ENCODE measurements at regions not wholly inside any gene's neighbourhood (a gene's known extent, or its start where the extent isn't known, plus 50 kb on each side); places are given as distances from the start of the nearest gene placed in this dataset.

DNA sequence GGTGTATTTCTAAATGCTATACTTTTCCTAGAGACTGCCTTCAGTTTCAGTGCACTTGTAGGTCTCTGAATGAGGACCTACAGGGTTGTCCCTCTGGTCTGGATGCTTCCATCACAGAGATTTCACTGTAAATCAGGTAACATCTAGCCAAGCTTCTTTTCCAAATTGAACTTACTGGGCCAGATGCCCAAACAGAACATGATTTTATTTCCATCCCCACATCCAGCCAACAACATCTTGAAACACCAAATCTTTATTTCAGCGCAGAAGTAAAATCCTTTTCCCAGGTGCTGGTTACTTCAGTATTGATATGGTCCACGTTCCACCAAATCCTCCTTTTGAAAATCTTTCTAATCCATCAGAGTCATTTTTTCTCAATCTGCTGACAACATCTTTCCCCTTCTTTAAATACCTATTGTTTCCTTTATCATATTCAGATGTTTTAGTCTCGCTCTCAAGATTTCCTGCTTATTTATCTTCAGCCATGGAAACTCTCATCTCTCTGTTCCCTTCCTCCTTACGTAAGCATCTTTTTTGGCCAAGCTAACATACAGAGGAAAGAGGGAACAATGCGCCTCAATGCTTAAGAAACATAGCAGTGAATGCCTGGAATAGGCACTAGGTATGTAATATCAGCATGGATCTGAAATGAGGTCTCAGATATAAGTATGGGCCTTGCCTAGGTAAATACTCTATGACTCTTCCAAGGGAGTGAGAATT, 201.2 kb upstream of the MTNR1B start:
- no peak overlapping the region for H3K4me3 ChIP-seq (ENCODE audit: low read depth, low read length)
- TF ChIP-seq CTCF (IDR thresholded peaks at IDR 0.05; ENCODE audit: low read depth, low read length, missing control alignments): no peak
- DNase-seq (ENCODE audit: low read depth): no peak

GRCh38 chr11:92769112-92769511, 200.3 kb upstream of the MTNR1B start:
- no peak for TF ChIP-seq CTCF (IDR thresholded peaks at IDR 0.05; ENCODE audit: low read depth, low read length, missing control alignments)
- DNase-seq (ENCODE audit: low read depth): no peak
- H3K4me3 ChIP-seq (ENCODE audit: low read depth, low read length): no peak overlapping the region

DNA sequence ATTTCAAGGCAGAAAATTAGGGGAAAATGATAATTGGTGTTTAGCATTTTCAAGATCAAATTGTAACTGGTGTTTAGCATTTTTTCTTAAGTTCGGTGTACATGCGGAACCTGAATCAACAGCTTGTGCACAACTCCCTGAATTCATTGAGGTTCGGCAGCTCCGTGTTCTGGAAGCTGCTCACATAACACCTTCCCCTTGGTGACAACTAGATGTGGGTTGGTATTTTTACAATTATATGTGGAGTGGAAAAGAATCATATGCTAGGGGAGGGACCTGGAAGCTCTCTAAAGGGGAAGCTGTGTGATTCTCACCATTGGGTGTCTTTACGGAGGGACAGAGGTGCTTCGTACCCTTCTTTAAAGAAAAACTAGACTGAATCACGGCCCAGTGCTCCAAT, 199.0 kb upstream of the MTNR1B start:
- no peak for DNase-seq (ENCODE audit: low read depth)
- no peak overlapping the region for H3K4me3 ChIP-seq (ENCODE audit: low read depth, low read length)
- TF ChIP-seq CTCF (IDR thresholded peaks at IDR 0.05; ENCODE audit: low read depth, low read length, missing control alignments): no peak

GRCh38 chr11:92770981-92771380, 198.5 kb upstream of the MTNR1B start:
- DNase-seq (ENCODE audit: low read depth): no peak
- no peak overlapping the region for H3K4me3 ChIP-seq (ENCODE audit: low read depth, low read length)
- TF ChIP-seq CTCF (IDR thresholded peaks at IDR 0.05; ENCODE audit: low read depth, low read length, missing control alignments): no peak

DNA sequence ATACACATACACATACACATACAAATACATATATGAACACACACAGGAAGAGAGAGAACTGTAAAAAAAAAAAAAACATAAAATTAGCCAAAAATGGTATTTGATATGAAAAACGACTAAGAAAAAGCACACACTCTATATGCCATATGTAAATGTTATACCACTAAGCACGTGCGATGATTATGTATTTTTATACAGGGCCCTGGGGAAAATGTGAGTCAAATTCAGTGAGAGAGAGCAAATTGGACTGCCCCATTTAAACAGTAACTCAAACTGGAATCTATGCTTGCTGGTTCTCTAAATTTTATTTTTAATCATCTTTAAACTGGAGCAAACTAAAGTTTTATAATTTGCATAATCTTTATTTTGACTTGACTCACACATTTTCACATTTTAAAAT, 197.8 kb upstream of the MTNR1B start:
- no peak overlapping the region for H3K4me3 ChIP-seq (ENCODE audit: low read depth, low read length)
- DNase-seq (ENCODE audit: low read depth): no peak
- no peak for TF ChIP-seq CTCF (IDR thresholded peaks at IDR 0.05; ENCODE audit: low read depth, low read length, missing control alignments)

DNA sequence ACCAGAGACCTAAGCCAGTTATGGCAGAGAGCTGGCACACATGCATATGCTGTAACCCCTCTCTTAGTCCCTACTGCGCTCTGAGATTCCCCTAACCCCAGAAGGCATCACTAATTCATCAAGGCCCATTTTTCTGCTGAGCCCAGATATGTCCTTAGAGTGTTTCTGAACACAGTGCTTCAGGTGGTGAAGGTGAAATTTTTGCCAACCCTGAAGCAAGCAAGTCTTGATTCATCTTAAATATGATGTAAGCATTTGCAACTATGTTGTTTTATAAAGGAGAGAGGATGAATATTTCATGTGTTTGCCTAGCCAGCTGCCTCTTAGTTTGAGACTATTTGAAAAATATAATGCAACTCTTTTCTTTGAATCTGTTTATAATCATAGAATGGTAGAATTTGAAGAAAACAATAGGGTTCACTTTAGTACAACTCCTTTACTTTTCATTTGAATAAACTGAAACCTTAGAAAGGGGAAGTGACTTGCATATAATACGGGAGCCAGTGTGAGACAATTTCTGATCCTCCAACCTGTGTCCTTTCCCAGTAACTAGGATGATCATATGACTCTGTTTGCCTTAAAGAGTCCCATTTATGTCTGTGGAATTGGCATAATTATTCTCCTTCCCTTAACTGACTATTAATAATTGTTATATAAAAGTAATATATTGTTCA, 194.3 kb upstream of the MTNR1B start:
- H3K4me3 ChIP-seq (ENCODE audit: low read depth, low read length): no peak overlapping the region
- no peak for TF ChIP-seq CTCF (IDR thresholded peaks at IDR 0.05; ENCODE audit: low read depth, low read length, missing control alignments)
- no peak for DNase-seq (ENCODE audit: low read depth)

DNA sequence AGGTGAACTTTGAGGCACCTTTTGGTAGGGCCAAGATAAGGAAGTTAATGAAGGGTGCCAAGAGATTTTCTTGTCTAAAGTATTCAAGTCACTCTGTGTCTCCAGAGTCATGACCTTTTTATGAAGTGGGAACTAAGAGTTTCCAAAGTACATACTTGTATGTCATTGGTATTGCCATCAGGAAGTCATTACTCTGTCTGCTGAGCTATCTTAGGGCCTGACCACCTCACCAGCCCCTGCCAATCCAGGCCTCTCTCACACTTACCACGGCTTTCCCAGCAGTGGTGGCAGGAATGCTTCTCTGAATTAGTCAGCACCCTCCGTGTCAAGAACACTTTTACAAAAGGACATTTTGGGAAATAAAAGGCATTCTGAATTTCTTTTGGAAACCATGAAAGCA, 192.8 kb upstream of the MTNR1B start:
- no peak for DNase-seq (ENCODE audit: low read depth)
- H3K4me3 ChIP-seq (ENCODE audit: low read depth, low read length): no peak overlapping the region
- TF ChIP-seq CTCF (IDR thresholded peaks at IDR 0.05; ENCODE audit: low read depth, low read length, missing control alignments): no peak

Measured in GM12864 (cell line).